Panc1 (cell line): ENCODE measurements at regions not wholly inside any gene's neighbourhood (a gene's known extent, or its start where the extent isn't known, plus 50 kb on each side); places are given as distances from the start of the nearest gene placed in this dataset.

Experiments used
- ATAC-seq: fragments of 200-7000 bp; cut with Tn5 transposase; 2 replicates; pipeline ENCODE4 v1.9.1; 2020; ENCODE audit warnings: mild to moderate bottlenecking, moderate library complexity
- BruUV-seq: library from RNA; stranded (reverse); fragments of 400-500 nt; replicated peaks from 2 replicates; lab custom pipeline; 2021; lab: Mats Ljungman, UMichigan
- CTCF ChIA-PET: fragments of 300-600 bp; sonication (Branson Sonifier 250); formaldehyde crosslinking; loops from one replicate; lab custom pipeline; 2022; ENCODE audit warnings: antibody characterized with exemption; lab: Charles Lee
- POLR2A ChIA-PET: fragments of 300-600 bp; sonication (Branson Sonifier 250); formaldehyde crosslinking; loops from one replicate; lab custom pipeline; 2022; ENCODE audit warnings: antibody characterized with exemption; lab: Charles Lee
- DNase-seq: peaks from one replicate; pipeline ENCODE4 v3.0.0-alpha.2; 2010; ENCODE audit warnings: low read depth, low spot score
- H3K27ac ChIP-seq: 2 replicates; pipeline ENCODE4 v1.5.1; 2011; ENCODE audit warnings: mild to moderate bottlenecking, low read length, inconsistent platforms
- H3K27me3 ChIP-seq: fragments of 200-500 bp; sonication (Bioruptor generic); 2 replicates; pipeline ENCODE4 v1.6.0; 2014; ENCODE audit warnings: low read length, inconsistent platforms; ENCODE audit not compliant: control insufficient read depth, insufficient read depth
- H3K36me3 ChIP-seq: fragments of 200-500 bp; sonication (Bioruptor generic); 2 replicates; pipeline ENCODE4 v1.5.1; 2014; ENCODE audit warnings: inconsistent platforms, mild to moderate bottlenecking, low read length, moderate library complexity; ENCODE audit not compliant: control insufficient read depth, insufficient read depth
- H3K4me1 ChIP-seq: 2 replicates; pipeline ENCODE4 v1.5.1; 2011; ENCODE audit warnings: inconsistent platforms, mild to moderate bottlenecking, low read length, moderate library complexity; ENCODE audit not compliant: control insufficient read depth, insufficient read depth
- H3K4me3 ChIP-seq, 2 experiments: 2 replicates each; pipeline ENCODE4 v1.5.1; 2011 to 2012; ENCODE audit warnings: low read depth in 2 of 2, low read length in 2 of 2, mild to moderate bottlenecking in 2 of 2, inconsistent platforms in 1 of 2, moderate library complexity in 1 of 2
- H3K9me3 ChIP-seq: fragments of 200-500 bp; sonication (Bioruptor generic); 2 replicates; pipeline ENCODE4 v1.5.1; 2014; ENCODE audit warnings: low read depth, mild to moderate bottlenecking, inconsistent platforms, low read length, moderate library complexity; ENCODE audit not compliant: control insufficient read depth, insufficient read depth
- POLR2AphosphoS5 ChIP-seq: IDR thresholded peaks from 2 replicates; pipeline ENCODE4 v1.6.1; 2012; ENCODE audit warnings: mild to moderate bottlenecking, low read depth, low read length, moderate library complexity
- SIN3A ChIP-seq: IDR thresholded peaks from 2 replicates; pipeline ENCODE4 v1.6.1; 2012; ENCODE audit warnings: low read depth, mild to moderate bottlenecking, low read length, moderate library complexity, borderline replicate concordance; ENCODE audit not compliant: insufficient read depth
- TCF7L2 ChIP-seq: IDR thresholded peaks from 2 replicates; pipeline ENCODE4 v1.6.1; 2011; ENCODE audit warnings: mild to moderate bottlenecking, low read depth, low read length, inconsistent platforms
- in situ Hi-C: cut with HindIII; loops from 2 replicates; pipeline ENCODE4 v1.10.0; 2016; ENCODE audit warnings: low sequenced_read_pairs, low pct_unique_long_range_greater_than_20kb
- intact Hi-C: fragments of 100-400 bp; cut with micrococcal nuclease; formaldehyde crosslinking; loops from one replicate; pipeline ENCODE4 v1.10.0; 2022; ENCODE audit not compliant: unreplicated experiment
- TF ChIP-seq, protein P1 (sequence below), 2 experiments: IDR thresholded peaks; 2 replicates each; pipeline ENCODE4 v1.6.1; 2011 to 2012; ENCODE audit warnings: low read depth in 2 of 2, control low read depth in 1 of 2, low read length in 1 of 2, mild to moderate bottlenecking in 1 of 2, moderate library complexity in 1 of 2; ENCODE audit not compliant: insufficient read depth in 1 of 2
- TF ChIP-seq, protein P2 (sequence below): fragments of 450-650 bp; IDR thresholded peaks from 2 replicates; pipeline ENCODE4 v1.5.1; 2017; ENCODE audit warnings: mild to moderate bottlenecking

DNA sequence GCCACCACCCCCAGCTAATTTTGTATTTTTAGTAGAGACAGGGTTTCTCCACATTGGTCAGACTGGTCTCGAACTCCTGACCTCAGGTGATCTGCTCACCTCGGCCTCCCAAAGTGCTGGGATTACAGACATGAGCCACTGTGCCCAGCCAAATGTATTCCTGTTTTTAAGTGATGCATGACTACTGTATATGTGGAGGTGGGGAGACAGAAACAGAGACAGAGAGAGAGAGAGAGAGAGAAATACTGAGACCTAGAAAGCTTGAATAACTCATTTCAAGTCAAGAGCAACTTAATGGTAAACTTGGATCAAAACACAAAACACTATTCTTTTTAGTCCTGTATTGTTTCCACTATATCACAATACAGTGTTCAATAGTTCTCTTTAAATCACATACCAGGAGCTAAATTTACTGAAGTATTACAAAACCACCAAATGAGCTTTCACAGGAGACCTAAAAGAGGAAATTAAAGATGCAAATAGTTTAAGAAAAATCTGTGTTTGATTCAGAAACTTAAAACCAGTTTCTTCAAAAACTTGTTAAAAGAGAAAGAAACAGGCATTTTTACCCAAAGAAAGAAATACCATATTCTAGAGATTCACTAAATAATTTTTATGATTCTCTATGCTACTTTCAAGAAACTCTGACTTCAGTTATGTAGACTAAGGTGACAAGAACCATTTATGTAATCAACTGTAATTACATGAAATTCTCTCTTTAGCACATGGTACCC lies 188.7 kb downstream of the ETS1 start:
- intact Hi-C loops = no loop called here
- CTCF ChIA-PET = interaction anchor here (0.7 kb wide), 1 partner anchor 39 kb away, joined by 3 read pairs; no protein-coding TSS in a partner anchor
- POLR2A ChIA-PET = no interaction called here
- Histone ChIP-seq H3K9me3 (no peaks in the 10 kb centered on the region), H3K27ac (no peak overlapping the region), H3K4me1 (no peaks in the 10 kb centered on the region), H3K27me3 (no peaks in the 10 kb centered on the region), H3K4me3 (no peak overlapping the region), H3K36me3 (no peaks in the 10 kb centered on the region)
- in situ Hi-C loops = no loop called here
- BruUV-seq = no TSS peak
- DNase-seq (no peak), ATAC-seq (no peak)
- TF ChIP-seq SIN3A = no peak
- no peak for TF ChIP-seq TCF7L2
- TF ChIP-seq, protein P1, sequence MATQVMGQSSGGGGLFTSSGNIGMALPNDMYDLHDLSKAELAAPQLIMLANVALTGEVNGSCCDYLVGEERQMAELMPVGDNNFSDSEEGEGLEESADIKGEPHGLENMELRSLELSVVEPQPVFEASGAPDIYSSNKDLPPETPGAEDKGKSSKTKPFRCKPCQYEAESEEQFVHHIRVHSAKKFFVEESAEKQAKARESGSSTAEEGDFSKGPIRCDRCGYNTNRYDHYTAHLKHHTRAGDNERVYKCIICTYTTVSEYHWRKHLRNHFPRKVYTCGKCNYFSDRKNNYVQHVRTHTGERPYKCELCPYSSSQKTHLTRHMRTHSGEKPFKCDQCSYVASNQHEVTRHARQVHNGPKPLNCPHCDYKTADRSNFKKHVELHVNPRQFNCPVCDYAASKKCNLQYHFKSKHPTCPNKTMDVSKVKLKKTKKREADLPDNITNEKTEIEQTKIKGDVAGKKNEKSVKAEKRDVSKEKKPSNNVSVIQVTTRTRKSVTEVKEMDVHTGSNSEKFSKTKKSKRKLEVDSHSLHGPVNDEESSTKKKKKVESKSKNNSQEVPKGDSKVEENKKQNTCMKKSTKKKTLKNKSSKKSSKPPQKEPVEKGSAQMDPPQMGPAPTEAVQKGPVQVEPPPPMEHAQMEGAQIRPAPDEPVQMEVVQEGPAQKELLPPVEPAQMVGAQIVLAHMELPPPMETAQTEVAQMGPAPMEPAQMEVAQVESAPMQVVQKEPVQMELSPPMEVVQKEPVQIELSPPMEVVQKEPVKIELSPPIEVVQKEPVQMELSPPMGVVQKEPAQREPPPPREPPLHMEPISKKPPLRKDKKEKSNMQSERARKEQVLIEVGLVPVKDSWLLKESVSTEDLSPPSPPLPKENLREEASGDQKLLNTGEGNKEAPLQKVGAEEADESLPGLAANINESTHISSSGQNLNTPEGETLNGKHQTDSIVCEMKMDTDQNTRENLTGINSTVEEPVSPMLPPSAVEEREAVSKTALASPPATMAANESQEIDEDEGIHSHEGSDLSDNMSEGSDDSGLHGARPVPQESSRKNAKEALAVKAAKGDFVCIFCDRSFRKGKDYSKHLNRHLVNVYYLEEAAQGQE (IDR thresholded peaks at IDR 0.05; ENCODE audit: insufficient read depth in 1 of 2, low read depth in 2 of 2, low read length in 1 of 2) = no peak
- TF ChIP-seq, protein P2, sequence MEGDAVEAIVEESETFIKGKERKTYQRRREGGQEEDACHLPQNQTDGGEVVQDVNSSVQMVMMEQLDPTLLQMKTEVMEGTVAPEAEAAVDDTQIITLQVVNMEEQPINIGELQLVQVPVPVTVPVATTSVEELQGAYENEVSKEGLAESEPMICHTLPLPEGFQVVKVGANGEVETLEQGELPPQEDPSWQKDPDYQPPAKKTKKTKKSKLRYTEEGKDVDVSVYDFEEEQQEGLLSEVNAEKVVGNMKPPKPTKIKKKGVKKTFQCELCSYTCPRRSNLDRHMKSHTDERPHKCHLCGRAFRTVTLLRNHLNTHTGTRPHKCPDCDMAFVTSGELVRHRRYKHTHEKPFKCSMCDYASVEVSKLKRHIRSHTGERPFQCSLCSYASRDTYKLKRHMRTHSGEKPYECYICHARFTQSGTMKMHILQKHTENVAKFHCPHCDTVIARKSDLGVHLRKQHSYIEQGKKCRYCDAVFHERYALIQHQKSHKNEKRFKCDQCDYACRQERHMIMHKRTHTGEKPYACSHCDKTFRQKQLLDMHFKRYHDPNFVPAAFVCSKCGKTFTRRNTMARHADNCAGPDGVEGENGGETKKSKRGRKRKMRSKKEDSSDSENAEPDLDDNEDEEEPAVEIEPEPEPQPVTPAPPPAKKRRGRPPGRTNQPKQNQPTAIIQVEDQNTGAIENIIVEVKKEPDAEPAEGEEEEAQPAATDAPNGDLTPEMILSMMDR = no peak
- TF ChIP-seq POLR2AphosphoS5 = no peak

DNA sequence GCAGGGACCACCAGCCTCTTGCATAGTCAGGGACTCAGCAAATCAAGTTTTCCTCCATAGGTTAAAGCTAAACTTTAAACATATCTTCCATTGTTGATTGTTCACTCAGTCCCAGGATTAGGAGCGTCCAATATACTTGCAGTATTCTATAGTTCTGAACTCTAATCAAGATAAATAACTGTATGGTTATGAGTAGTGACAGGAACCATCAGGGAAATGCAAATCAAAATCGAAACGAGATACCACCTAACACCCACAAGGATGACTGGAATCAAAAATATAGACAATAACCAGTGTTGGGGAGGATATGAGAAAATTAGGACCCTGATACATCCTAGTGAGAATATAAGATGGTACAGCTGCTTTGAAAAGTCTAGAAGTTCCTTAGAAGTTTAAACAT lies 190.0 kb downstream of the ETS1 start:
- ATAC-seq (no peak), DNase-seq (no peak)
- Histone ChIP-seq H3K4me1 (no peaks in the 10 kb centered on the region), H3K4me3 (no peak overlapping the region), H3K27ac (no peak overlapping the region), H3K27me3 (no peaks in the 10 kb centered on the region), H3K9me3 (no peaks in the 10 kb centered on the region), H3K36me3 (no peaks in the 10 kb centered on the region)
- no TSS peak for BruUV-seq
- ChIA-PET POLR2A (no interaction called here), CTCF (no interaction called here)
- intact Hi-C loops = no loop called here
- in situ Hi-C loops = no loop called here
- TF ChIP-seq, protein P2 = no peak
- TF ChIP-seq, protein P1 (IDR thresholded peaks at IDR 0.05; ENCODE audit: insufficient read depth in 1 of 2, low read depth in 2 of 2, low read length in 1 of 2) = no peak
- TF ChIP-seq SIN3A = no peak
- no peak for TF ChIP-seq TCF7L2
- TF ChIP-seq POLR2AphosphoS5 = no peak
